Stimulated activated memory B cell treated with anti-CD40 and anti-IgM and Interleukin-4, amounts not matched to agents 10 μg/mL and 1 μg/mL and 100 μg/mL, for 72 hours (primary cell): ENCODE measurements at regions not wholly inside any gene's neighbourhood (a gene's known extent, or its start where the extent isn't known, plus 50 kb on each side); places are given as distances from the start of the nearest gene placed in this dataset.
"Not testable (repeated sequence)": the region's sequence is repeated elsewhere in the genome, so short reads cannot be mapped to it uniquely, and the experiment has no call there.

ENCODE experiments used
- ATAC-seq: fragments of 150-1000 bp; cut with Tn5 transposase; 2 replicates; pipeline ENCODE4 v1.10.0; 2021
- H3K27ac Mint-ChIP-seq: one replicate; pipeline ENCODE4 v1.8.0; 2022; ENCODE audit warnings: mild to moderate bottlenecking, mixed read lengths
- H3K27me3 Mint-ChIP-seq: one replicate; pipeline ENCODE4 v1.8.0; 2022; ENCODE audit warnings: mixed read lengths
- H3K36me3 Mint-ChIP-seq: one replicate; pipeline ENCODE4 v1.8.0; 2022; ENCODE audit warnings: mixed read lengths
- H3K4me1 Mint-ChIP-seq: one replicate; pipeline ENCODE4 v1.8.0; 2022; ENCODE audit warnings: mixed read lengths
- H3K4me3 Mint-ChIP-seq: one replicate; pipeline ENCODE4 v1.8.0; 2022; ENCODE audit warnings: mild to moderate bottlenecking, moderate library complexity, mixed read lengths
- H3K9me3 Mint-ChIP-seq: one replicate; pipeline ENCODE4 v1.8.0; 2022; ENCODE audit warnings: mixed read lengths

DNA sequence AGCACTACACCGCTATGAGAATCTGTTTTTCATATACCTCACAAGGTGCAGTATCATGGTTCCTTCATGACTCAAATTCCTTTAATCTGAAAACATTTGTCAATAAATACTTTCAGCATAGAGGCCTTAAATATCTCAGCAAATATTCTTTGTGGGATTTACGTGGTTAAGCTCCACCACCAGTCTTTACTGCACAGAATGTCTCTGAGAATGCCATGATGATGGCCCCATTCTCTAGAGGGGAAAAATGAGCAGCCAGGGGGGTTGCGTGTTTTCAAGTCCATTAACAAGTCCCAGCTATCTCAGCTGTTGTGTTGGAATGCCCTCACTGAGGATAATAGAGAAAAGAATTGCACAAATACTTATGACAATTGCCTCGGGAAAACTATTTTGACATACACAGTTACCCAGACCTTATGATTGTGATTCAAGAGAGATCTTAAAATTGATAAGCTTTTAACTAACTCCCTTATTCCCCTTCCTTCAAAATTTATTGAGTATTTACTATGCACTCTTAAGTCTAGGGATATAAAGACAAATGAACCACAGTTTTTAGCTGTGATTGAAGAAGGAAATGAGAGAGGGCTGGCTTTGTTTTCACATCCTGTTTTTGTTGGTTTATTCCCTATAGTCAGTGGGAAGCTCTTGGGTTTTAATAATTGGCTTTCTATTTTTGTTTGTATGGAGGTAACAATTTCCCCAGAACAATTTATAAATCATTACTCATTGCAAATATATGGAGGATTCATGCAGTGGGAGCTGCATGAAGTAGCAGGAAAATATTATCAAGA lies 176.5 kb upstream of the VWC2 start:
- Mint-ChIP-seq H3K4me3 (no peak overlapping the region), H3K36me3 (no peaks in the 10 kb centered on the region), H3K27me3 (no peaks in the 10 kb centered on the region), H3K9me3 (peaks cover 13% of the 10 kb centered on the region), H3K4me1 (no peaks in the 10 kb centered on the region), H3K27ac (no peak overlapping the region)
- no peak for ATAC-seq

DNA sequence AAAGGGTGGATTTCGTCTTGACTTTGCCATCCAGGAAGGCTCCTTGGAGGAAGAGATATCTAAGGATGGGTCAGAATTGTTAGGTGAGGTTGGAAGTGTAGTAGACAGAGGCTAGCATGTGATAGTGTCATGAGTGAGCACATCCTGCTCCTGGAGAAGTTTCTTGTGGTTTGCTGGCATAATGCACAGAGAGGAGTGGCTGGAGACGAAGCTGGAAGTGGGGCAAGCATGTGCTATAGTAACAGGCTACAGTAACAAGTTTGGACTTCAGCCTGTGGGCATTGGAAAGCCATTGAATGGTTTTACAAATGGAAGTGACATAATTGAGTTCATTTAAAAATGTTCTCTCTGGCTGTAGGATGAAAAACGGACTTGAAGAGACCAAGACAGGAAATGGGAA lies 175.6 kb upstream of the VWC2 start:
- no peak overlapping the region for H3K27ac Mint-ChIP-seq
- no peaks in the 10 kb centered on the region for H3K27me3 Mint-ChIP-seq
- H3K9me3 Mint-ChIP-seq, result peaks cover 13% of the 10 kb centered on the region
- ATAC-seq, result no peak
- H3K4me1 Mint-ChIP-seq, result no peaks in the 10 kb centered on the region
- H3K4me3 Mint-ChIP-seq, result no peak overlapping the region
- H3K36me3 Mint-ChIP-seq, result no peaks in the 10 kb centered on the region

DNA sequence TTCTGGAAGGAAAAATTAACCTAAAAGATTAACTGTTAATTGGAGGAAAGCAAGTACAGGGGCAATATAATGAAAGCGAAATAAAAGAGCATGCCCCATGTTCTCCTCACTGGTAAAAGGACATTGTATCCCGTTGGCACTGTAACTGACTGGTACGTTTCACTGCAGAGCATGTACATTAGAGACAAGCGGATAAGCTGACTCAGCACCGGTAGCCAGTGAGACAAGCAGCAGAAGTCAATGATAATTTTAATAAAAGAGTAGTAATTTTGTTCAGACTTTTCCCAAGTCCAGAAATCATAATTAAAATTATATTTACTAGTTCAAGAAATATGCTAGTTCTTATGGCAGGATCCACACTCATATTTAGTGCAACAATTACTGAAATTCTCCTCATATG lies 161.5 kb upstream of the VWC2 start:
- H3K4me1 Mint-ChIP-seq, result no peaks in the 10 kb centered on the region
- peaks cover 13% of the 10 kb centered on the region for H3K9me3 Mint-ChIP-seq
- H3K36me3 Mint-ChIP-seq, result no peaks in the 10 kb centered on the region
- H3K27ac Mint-ChIP-seq, result no peak overlapping the region
- no peak for ATAC-seq
- no peaks in the 10 kb centered on the region for H3K27me3 Mint-ChIP-seq
- H3K4me3 Mint-ChIP-seq, result no peak overlapping the region

DNA sequence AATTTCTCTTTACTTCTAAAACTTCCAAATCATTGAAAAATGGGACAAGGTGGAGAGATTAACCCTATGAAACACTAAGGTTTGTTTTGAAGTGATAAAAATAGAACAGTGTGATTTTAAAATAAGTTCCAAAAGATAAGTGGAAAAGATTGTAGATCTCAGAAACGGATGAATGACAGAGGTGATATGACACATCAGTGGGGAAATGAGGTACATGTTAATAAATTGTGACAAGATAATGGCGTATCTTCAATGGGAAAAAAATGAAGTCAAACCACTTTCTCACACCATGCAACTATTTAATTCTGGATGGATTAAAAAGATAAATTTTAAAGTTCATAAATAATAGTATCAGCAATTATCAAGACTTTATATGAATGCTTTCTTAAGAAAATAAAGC lies 159.7 kb upstream of the VWC2 start:
- H3K27me3 Mint-ChIP-seq, result no peaks in the 10 kb centered on the region
- H3K9me3 Mint-ChIP-seq, result peaks cover 6% of the 10 kb centered on the region
- ATAC-seq, result no peak
- no peaks in the 10 kb centered on the region for H3K4me1 Mint-ChIP-seq
- no peaks in the 10 kb centered on the region for H3K36me3 Mint-ChIP-seq
- no peak overlapping the region for H3K27ac Mint-ChIP-seq
- no peak overlapping the region for H3K4me3 Mint-ChIP-seq

DNA sequence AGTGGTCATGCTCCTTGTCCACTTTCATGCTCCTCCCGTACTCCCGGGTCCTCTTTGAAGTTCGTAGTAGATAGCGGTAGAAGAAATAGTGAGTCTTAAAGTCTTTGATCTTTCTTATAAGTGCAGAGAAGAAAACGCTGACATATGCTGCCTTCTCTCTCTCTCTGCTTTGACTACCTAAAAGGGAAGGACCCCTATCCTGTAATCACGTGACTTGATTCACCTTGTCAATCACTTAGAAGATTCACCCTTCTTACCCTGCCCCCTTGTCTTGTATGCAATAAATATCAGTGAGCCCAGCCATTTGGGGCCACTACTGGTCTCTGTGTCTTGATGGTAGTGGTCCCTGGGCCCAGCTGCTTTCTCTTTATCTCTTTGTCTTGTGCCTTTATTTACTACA lies 158.5 kb upstream of the VWC2 start:
- not testable (repeated sequence) for ATAC-seq, H3K4me1 Mint-ChIP-seq, H3K27me3 Mint-ChIP-seq, H3K36me3 Mint-ChIP-seq, H3K27ac Mint-ChIP-seq, H3K4me3 Mint-ChIP-seq, H3K9me3 Mint-ChIP-seq

DNA sequence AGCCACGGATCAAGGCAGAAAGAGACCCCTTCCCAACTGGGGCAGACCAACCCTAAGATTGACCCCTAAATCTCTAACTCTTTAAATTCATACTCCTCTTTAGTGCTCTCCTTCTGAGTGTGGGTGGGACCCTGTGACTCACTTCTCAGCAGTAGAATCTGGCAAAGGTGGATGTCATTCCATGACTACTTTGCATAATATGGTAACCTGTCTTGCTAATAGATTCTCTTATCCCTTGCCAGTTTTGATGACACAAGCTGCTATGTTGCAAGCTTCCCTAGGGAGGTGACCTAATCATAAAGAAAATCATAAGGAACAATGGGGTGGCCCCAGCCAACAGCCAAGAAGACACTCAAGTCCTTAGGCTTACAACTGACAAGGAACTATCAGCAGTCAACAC lies 155.4 kb upstream of the VWC2 start:
- H3K27ac Mint-ChIP-seq, result no peak overlapping the region
- ATAC-seq, result no peak
- no peaks in the 10 kb centered on the region for H3K4me1 Mint-ChIP-seq
- H3K36me3 Mint-ChIP-seq, result no peaks in the 10 kb centered on the region
- no peak overlapping the region for H3K4me3 Mint-ChIP-seq
- H3K27me3 Mint-ChIP-seq, result no peaks in the 10 kb centered on the region
- peaks cover 5% of the 10 kb centered on the region for H3K9me3 Mint-ChIP-seq

DNA sequence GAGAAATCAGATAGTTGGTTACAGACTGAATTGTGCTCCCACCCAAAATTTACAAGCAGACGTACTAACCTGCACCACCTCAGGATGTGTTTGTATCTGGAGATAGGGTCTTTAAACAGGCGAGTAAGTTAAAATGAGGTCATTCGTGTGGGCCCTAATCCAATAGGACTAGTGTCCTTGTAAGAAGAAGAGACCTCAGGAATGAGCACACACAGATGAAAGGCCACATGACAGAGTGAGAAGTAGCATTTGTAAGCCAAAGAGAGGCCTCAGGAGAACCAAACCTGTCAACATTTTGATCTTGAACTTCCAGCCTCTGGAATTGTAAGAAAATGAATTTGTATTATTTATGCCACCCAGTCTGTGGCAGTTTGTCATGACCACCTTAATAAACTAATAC lies 149.5 kb upstream of the VWC2 start:
- no peak overlapping the region for H3K4me3 Mint-ChIP-seq
- no peak overlapping the region for H3K27ac Mint-ChIP-seq
- no peaks in the 10 kb centered on the region for H3K4me1 Mint-ChIP-seq
- peaks cover 5% of the 10 kb centered on the region for H3K9me3 Mint-ChIP-seq
- H3K27me3 Mint-ChIP-seq, result no peaks in the 10 kb centered on the region
- no peaks in the 10 kb centered on the region for H3K36me3 Mint-ChIP-seq
- ATAC-seq, result no peak

DNA sequence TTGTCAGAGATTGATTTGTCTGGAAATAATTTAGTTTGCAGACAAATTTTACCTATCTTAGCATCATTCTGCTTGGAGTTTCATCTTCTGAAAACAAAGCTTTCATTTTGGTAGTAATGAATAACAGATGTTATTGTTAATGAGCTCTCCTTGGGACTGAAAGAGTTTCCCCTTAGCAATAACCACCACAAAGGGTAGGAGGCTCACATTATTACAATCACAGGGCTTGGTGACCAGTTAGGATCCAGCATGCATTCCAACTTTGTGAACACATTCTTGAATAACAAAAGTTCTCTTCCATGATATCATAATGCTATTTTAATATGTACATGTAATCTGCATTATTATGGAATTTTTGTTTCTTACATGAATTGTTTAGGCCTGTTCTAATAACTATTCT lies 148.8 kb upstream of the VWC2 start:
- Mint-ChIP-seq H3K36me3 (no peaks in the 10 kb centered on the region), H3K27ac (no peak overlapping the region), H3K27me3 (no peaks in the 10 kb centered on the region), H3K4me3 (no peak overlapping the region), H3K9me3 (peaks cover 5% of the 10 kb centered on the region), H3K4me1 (no peaks in the 10 kb centered on the region)
- ATAC-seq, result no peak

DNA sequence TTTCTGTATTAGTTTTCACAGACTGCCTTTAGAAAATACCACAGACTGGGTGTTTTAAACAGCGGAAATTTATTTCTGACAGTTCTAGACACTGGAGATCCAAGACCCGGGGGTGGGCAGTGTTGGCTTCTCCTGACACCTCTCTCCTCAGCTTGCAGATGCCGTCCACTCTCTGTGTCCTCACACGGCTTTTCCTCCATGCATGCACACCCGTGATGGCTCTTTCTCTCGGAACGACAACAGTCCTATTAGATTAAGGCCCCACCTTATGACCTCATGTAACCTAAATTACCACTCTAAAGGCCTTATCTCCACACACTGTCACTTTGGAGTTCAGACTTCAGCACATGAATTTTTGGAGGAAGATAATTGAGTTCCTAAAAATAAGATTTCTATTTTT lies 142.9 kb upstream of the VWC2 start:
- no peaks in the 10 kb centered on the region for H3K4me1 Mint-ChIP-seq
- no peak overlapping the region for H3K27ac Mint-ChIP-seq
- H3K36me3 Mint-ChIP-seq, result no peaks in the 10 kb centered on the region

DNA sequence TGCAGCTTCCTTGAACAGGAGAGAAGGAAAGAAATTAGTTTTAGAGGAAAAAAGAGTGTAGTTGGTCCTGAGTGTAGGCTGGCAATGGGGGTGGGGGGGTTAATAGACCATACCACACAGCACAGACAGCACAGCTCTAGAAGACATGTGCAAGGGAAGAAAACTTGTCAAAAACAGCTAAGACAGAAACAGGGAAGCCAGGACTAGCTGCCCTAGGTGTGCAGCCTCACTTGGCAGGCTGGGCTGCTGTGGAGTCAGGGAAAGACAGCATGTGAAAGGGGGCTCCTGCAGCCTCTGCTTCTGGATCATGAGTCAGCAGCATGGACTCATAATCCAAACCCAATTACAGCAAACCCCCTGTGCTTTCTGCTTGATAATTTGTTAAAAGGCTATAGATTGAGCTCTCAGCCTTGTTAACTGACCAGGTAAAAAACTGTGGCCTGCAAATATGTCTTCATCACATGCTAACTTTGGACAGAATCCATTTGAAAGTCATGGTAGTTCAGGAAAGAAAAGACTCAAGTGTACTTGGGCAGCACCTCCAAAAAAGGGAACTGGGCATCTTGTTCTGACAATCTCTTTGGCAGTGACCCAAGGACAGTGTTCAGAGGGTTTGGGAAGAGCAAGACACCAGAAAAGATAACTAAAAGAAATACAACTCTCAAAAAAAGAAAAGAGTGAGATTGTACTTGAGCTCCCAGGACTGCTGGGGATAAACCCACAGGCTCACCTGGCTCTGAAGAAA lies 142.2 kb upstream of the VWC2 start:
- ATAC-seq, result no peak
- Mint-ChIP-seq H3K27me3 (no peaks in the 10 kb centered on the region), H3K9me3 (no peaks in the 10 kb centered on the region), H3K27ac (no peak overlapping the region), H3K4me1 (no peaks in the 10 kb centered on the region), H3K36me3 (no peaks in the 10 kb centered on the region), H3K4me3 (no peak overlapping the region)

More for the DNA sequence above, 142.9 kb upstream of the VWC2 start:
- no peak for ATAC-seq
- no peak overlapping the region for H3K4me3 Mint-ChIP-seq
- no peaks in the 10 kb centered on the region for H3K27me3 Mint-ChIP-seq
- no peaks in the 10 kb centered on the region for H3K9me3 Mint-ChIP-seq

DNA sequence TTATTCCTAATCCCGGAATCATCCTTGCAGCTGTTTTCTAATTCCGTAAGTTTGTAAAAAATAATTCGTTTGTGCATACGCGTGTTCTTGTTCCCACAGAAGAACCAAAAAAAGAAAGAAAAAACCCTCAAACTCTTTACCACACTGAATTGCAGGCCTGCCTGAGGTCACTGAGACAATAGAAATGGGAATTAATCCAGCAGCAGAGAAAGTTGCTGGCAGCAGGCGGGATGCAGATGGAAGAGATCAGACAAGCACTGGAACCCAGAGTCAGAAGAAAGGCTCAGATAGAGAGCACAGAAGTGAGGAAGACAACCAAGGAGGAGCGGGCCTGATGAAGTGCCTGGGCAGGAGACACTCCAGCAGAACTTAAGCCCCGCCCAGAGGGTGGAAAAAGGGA lies 141.5 kb upstream of the VWC2 start:
- no peak for ATAC-seq

DNA sequence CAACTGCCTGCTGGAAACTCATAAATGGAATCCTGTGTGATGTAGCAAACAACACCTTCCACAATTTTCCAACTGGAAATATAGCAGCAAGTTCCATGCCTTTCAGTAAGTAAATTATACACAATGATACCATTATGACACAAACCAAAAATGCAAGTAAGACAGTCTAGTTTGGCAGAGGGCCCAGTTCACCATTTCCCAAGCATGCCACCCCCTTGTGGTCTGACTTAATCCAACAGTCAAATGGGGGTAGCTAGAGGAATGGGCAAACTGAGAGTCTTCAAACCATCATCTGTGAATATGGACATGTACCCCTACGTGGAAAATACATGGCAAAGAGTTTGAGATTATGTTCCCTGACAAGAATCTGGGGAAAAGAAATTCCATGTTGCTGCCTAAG lies 137.6 kb upstream of the VWC2 start:
- Mint-ChIP-seq H3K36me3 (no peaks in the 10 kb centered on the region), H3K4me3 (no peak overlapping the region), H3K27me3 (no peaks in the 10 kb centered on the region), H3K9me3 (no peaks in the 10 kb centered on the region), H3K4me1 (no peaks in the 10 kb centered on the region), H3K27ac (no peak overlapping the region)
- ATAC-seq, result no peak

More for the DNA sequence above, 141.5 kb upstream of the VWC2 start:
- Mint-ChIP-seq H3K4me1 (no peaks in the 10 kb centered on the region), H3K36me3 (no peaks in the 10 kb centered on the region), H3K4me3 (no peak overlapping the region), H3K27me3 (no peaks in the 10 kb centered on the region), H3K9me3 (no peaks in the 10 kb centered on the region), H3K27ac (no peak overlapping the region)

DNA sequence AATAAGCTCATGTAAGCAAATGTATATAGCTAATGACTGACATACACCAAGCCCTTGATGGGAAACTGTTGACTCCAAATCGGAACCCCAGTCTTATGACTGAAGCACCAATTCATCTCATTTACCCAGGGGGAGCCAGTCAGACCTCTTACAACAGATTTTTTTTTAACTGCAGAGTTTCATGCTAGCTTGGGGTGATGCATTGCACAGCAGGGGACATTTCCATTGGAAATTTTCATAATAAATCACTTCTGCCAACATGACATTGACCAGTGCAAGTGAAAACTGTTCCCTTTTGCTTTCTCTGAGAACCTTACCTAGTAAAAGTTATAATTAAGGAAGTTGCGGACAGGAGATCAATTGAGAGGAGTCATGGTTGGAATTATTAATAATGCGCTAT lies 137.0 kb upstream of the VWC2 start:
- no peak overlapping the region for H3K27ac Mint-ChIP-seq
- ATAC-seq, result no peak
- no peaks in the 10 kb centered on the region for H3K4me1 Mint-ChIP-seq
- no peaks in the 10 kb centered on the region for H3K27me3 Mint-ChIP-seq
- no peak overlapping the region for H3K4me3 Mint-ChIP-seq
- H3K36me3 Mint-ChIP-seq, result no peaks in the 10 kb centered on the region
- H3K9me3 Mint-ChIP-seq, result no peaks in the 10 kb centered on the region

DNA sequence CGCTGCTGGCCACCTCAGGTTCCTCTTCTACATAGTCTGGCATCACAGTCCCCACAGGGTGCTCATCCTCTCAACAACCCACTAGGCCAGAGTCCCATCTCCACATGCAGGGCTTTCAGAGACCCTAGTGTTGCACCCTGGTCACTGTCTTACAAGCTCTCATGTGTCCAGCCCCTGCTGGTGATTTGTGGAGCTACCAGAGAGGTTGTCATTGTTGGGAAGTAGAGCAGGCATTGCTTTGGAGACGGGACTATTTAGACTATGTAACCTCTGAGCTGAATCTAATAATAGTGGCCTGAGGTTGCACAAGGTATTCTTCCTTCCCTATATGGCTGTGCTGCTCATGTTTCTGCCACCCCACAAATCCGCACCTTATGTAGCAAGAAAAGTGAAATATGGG lies 135.3 kb upstream of the VWC2 start:
- Mint-ChIP-seq H3K27ac (no peak overlapping the region), H3K4me1 (no peaks in the 10 kb centered on the region), H3K36me3 (no peaks in the 10 kb centered on the region), H3K9me3 (no peaks in the 10 kb centered on the region), H3K4me3 (no peak overlapping the region), H3K27me3 (no peaks in the 10 kb centered on the region)
- ATAC-seq, result no peak

DNA sequence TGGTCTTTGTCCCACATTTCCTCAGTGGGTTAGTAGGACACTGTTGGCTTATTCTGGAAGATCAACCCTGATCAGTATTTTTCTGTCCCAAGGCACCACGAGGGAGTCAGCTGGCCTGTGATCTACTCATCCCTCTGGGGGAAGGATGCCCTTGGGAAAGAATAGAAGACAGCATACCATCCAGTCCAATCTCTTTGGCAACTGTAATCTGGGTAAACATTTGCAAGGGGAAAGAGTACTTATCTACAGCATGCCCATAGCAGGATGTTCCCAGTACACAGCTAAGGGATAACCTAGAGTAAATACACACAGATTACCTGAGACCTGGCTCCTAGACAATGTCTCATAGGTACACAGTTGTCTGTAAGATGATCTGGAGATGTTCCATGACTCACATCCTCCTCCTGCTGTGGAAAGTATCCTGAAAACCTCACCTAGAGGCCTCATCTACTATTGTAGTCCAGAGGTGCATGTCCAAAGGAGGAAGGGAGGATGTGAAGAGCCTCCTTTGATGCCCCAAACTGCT lies 134.3 kb upstream of the VWC2 start:
- H3K4me3 Mint-ChIP-seq, result no peak overlapping the region
- H3K4me1 Mint-ChIP-seq, result no peaks in the 10 kb centered on the region
- no peaks in the 10 kb centered on the region for H3K36me3 Mint-ChIP-seq
- no peak for ATAC-seq
- no peaks in the 10 kb centered on the region for H3K9me3 Mint-ChIP-seq
- H3K27ac Mint-ChIP-seq, result no peak overlapping the region
- H3K27me3 Mint-ChIP-seq, result no peaks in the 10 kb centered on the region

DNA sequence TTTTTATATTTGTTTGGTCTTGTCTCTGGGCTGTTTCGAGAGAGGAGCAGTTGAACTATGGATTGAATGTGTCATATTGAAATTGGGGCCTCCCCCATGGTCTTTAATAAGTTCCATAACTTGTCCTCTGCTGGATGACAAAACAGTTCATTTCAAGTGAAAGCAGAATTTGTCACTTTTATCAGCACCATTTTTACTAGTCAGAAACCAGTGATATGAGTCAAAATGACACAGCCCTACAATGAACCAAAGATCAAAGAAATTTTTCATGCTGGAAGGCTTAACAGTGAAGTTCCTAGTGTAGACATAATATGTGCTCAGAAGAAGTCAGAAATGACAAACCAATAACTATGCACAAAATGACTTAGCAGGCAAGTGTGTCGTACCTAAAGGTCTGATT lies 133.6 kb upstream of the VWC2 start:
- Mint-ChIP-seq H3K4me1 (no peaks in the 10 kb centered on the region), H3K27ac (no peak overlapping the region), H3K36me3 (no peaks in the 10 kb centered on the region), H3K9me3 (no peaks in the 10 kb centered on the region), H3K27me3 (no peaks in the 10 kb centered on the region), H3K4me3 (no peak overlapping the region)
- no peak for ATAC-seq
